ENCODE measurements at regions not wholly inside any gene's neighbourhood (a gene's known extent, or its start where the extent isn't known, plus 50 kb on each side); places are given as distances from the start of the nearest gene placed in this dataset.
A peak's percentile ranks its signal among the peaks of the same experiment; 100 is the strongest.
"Not testable (repeated sequence)": the region's sequence is repeated elsewhere in the genome, so short reads cannot be mapped to it uniquely, and the experiment has no call there.

DNA sequence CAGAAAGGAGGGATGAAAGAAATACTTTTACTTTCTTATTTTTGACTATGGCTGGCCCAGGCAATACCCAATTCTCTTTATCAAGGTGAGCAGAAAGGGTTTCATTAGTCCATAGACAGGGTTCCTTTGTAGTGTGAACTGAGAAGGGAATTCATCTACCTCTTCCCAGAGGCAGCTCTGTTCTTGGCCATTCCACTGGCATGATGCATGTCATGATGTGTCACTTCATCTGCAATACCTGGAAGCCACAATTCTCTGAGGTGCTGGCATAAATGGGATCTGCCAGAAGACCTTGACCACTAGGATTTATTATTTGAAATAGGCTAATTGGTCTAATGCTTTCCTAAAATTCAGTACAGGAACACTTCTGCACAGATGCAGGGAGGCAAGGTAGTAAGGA, 542.8 kb downstream of the RFC3 start:
- DNase-seq (ENCODE audit: low spot score) = no peak

GRCh38 chr13:34361560-34361959, 543.6 kb downstream of the RFC3 start:
- DNase-seq (ENCODE audit: low spot score) = peak; percentile 20

DNA sequence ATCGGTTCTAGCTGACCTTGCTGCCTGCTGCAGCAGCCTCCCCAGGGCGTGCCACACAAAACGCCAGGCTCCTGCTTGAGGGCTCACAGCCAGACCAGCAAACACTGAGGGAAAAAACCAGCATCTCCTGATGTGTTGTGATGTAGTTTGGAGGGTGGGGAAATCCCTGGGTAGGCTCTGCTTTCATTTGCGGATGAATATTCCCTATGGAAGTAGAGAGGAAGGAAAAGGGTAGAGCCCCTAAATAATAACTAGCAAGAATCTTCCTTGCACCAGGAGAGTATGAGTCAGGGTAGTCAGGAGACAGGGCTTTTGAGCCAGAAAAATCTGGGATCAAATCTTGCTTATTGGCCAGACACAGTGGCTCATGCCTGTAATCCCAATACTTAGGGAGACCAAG, 545.3 kb downstream of the RFC3 start:
- DNase-seq (ENCODE audit: low spot score) = no peak

DNA sequence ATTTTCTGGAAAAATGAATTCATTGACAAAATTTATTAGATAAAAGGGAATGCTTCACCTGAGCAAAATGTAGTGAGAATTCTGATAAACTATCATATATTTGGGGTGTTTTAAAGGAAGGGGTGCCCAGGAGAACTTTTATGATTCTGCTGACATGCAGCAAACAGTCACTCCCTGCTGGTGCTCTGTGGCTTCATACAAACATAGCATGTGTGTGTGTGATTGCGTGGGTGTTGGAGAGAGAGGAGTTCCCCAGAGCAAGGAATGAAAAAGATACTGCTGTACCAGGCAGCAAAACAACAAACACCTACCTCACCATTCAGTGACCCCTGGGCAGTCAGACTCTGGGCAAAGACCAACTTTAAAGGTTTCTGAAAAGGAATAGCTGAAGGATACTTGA, 546.7 kb downstream of the RFC3 start:
- DNase-seq (ENCODE audit: low spot score) = no peak

DNA sequence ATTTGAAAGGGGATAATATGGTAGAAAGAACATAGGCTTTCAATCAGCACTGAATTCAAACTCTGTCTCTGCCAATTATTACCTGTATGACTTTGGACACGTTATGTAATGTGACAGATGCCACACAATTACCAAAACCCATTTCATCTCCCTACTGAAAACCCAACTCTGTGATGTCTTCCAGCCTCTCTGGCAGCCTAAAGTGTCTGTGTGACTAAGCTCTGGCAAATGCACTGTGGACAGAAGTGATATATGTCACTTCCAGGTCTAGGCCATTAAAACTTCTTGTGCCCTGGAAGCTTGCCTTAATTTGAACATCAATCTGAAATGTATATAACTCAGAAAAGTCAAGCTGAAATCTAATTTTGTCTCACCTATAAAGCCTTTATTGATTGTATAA, 552.0 kb downstream of the RFC3 start:
- DNase-seq (ENCODE audit: low spot score) = no peak

DNA sequence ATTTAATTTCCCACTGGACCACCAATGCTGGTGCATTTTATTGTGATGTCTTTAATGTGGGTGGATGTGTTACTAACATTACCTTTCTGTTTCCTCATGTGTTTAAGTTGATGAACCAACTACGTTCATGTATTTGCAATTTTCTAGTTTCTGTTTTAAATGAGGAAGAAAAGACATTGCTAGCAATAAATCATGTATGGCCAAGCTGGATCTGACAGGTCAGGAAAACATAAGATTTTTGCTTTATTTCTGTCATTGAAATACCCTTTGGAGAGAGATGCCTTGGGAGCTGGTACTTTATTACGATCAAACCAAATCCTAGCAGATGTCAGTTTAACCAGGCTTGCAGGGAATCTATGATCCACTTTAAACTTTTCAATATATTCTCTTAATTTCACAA, 553.2 kb downstream of the RFC3 start:
- DNase-seq (ENCODE audit: low spot score) = no peak

GRCh38 chr13:34371645-34372395, 553.9 kb downstream of the RFC3 start:
- DNase-seq (ENCODE audit: low spot score) = no peak

GRCh38 chr13:34372581-34372980, 554.6 kb downstream of the RFC3 start:
- DNase-seq (ENCODE audit: low spot score) = no peak

GRCh38 chr13:34376483-34376882, 558.5 kb downstream of the RFC3 start:
- no peak for DNase-seq (ENCODE audit: low spot score)

- DNase-seq (ENCODE audit: low spot score) = no peak
Observed at GRCh38 chr13:34381228-34381627, 560.8 kb upstream of the NBEA start.

DNA sequence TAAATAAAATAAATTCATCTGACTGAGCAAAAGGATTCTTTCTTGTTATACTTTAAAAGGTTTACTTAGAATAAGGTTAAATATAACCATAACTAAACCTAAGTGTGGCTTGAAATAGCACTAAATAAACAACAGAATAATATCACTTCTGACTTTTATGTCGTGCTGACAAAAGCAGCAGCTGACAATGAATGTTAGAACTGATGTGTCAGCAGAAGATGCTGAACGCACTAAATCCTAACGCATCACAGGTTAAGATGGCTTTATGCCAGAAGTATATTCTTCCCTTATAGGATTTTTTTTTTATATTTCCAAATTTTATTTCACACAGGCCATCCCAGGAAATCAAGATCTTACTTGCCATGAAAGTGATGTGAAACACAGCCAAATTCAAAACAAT, 558.3 kb upstream of the NBEA start:
- DNase-seq (ENCODE audit: low spot score) = no peak

DNA sequence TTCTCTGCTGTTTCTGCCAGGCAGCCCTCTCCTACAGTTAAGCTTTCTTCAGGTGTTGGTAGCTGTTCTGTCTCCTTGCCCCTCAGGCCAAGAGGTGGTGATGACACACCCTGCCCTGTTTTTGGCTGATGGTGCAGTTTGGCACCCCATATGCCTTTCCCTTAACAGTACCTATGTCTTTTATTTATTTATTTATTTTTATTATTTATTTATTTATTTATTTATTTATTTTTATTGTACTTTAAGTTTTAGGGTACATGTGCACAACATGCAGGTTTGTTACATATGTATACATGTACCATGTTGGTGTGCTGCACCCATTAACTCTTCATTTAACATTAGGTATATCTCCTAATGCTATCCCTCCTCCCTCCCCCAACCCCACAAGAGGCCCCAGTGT, 555.8 kb upstream of the NBEA start:
- DNase-seq (ENCODE audit: low spot score) = not testable (repeated sequence)

GRCh38 chr13:34391076-34391475, 551.0 kb upstream of the NBEA start:
- DNase-seq (ENCODE audit: low spot score) = peak; percentile 56

DNA sequence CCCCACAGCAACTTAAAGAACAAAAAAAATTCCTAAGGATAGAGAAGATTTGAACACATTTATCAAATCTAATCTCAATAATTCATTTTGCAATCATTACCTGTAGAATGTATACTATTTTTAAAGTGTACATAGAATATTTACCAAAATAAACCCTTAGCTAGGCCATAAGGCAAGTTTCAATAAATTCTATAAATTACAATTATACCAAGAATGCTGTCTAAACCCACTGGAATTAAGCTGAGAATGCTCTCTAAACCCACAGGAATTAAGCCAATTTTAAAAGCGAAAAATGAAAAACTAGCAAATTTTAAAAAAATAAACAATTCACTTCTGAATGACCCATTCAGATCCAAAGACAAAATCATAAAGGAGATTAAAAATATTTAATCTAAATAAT, 540.4 kb upstream of the NBEA start:
- DNase-seq (ENCODE audit: low spot score) = no peak

GRCh38 chr13:34405410-34406181, 536.5 kb upstream of the NBEA start:
- no peak for DNase-seq (ENCODE audit: low spot score)

DNA sequence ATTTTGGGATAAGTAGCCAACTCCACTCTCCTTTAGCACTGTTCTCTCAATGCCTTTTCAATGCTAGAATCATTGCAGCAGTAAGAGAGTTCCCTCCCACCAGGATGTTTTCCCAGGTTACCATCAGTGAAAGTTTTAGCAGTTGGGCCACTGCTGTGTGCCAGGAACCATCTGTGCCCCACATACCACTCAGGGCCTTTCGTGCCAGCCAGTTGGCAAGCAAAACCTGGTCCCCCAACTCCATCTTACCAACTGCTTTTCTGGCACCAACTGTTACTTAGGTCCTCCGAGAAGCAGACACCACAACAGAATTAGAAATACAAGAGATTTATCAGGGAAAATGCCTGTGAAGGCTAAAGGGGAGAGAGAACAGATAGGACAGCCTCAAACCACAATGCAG, 533.4 kb upstream of the NBEA start:
- DNase-seq (ENCODE audit: low spot score) = no peak

DNA sequence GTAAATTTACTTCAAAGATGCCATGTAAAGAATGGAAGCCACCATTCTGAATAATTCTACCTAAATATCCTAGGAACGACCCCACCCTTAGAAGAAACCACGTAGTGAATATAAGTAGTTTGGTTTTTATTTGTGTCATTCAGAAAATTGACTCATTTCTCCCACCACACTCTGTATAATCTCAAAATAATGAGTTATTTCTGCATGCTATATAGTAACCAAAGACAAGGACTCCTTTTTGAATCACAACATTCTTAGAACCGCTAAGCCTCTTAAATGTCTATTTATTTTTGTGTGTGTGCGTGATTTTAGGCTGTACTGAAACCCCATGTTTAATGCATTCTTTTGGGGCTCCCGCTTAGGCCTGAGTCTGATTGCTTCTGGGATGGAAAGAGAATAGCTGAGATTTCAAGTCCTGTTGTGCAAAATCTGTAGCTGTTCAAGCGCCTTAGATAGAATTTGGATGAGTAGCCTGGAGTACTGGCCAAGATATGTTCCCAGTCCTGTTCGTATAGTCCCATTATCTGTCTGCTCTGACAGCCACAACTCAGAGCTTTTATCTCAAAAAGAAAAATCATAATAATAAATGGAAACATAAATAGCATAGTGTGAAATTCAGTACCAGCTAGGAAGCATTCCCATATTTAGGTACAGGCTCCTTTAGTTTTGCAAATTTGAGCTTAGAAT, 532.4 kb upstream of the NBEA start:
- no peak for DNase-seq (ENCODE audit: low spot score)

DNA sequence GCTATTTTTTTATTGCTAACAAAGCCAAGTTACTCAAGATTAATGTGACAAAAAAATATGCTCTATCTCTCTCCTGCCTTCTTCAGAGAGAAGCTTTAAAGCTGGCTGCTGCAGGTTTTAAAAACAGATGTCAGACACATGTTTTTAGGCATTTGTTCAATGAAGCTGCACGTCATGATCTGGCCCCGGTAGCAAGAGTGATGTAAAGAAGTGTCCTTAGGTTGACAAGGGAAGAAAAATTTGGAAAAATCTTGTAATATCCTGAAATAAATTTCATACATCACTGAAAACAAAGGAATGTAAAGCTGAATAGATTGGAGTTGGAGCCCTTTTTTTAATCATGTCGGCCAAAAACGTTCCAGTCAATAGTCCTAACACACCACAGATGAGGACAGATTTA, 531.4 kb upstream of the NBEA start:
- DNase-seq (ENCODE audit: low spot score) = no peak

GRCh38 chr13:34411177-34411576, 530.9 kb upstream of the NBEA start:
- no peak for DNase-seq (ENCODE audit: low spot score)

GRCh38 chr13:34411894-34412293, 530.2 kb upstream of the NBEA start:
- DNase-seq (ENCODE audit: low spot score) = no peak

- no peak for DNase-seq (ENCODE audit: low spot score)
Observed at GRCh38 chr13:34412295-34412694, 529.8 kb upstream of the NBEA start.

- no peak for DNase-seq (ENCODE audit: low spot score)
Observed at GRCh38 chr13:34412817-34413375, 529.2 kb upstream of the NBEA start.
